SK-N-SH treated with all-trans-retinoic acid at 6 μM for 48 hours (cell line): ENCODE measurements at regions not wholly inside any gene's neighbourhood (a gene's known extent, or its start where the extent isn't known, plus 50 kb on each side); places are given as distances from the start of the nearest gene placed in this dataset.

ENCODE experiments used
- ARNTL ChIP-seq: fragments of 450-650 bp; formaldehyde crosslinking; IDR thresholded peaks from 2 replicates; pipeline ENCODE4 v1.5.0; 2020; ENCODE audit warnings: low read depth, mild to moderate bottlenecking, moderate library complexity, borderline replicate concordance
- BACH2 ChIP-seq: fragments of 250-450 bp; sonication (Bioruptor Pico); IDR thresholded peaks from 2 replicates; pipeline ENCODE4 v1.9.0; 2021; ENCODE audit warnings: mild to moderate bottlenecking, borderline replicate concordance
- CREB5 ChIP-seq: fragments of 250-450 bp; sonication (Bioruptor Pico); IDR thresholded peaks from 2 replicates; pipeline ENCODE4 v1.5.1; 2020; ENCODE audit warnings: low read depth, mild to moderate bottlenecking, moderate library complexity
- CSDC2 ChIP-seq: fragments of 250-450 bp; sonication (Bioruptor Pico); IDR thresholded peaks from 2 replicates; pipeline ENCODE4 v1.5.0; 2020; ENCODE audit warnings: mild to moderate bottlenecking, moderate library complexity
- CSRNP3 ChIP-seq: fragments of 250-450 bp; sonication (Bioruptor Pico); IDR thresholded peaks from 2 replicates; pipeline ENCODE4 v1.5.1; 2021; ENCODE audit warnings: mild to moderate bottlenecking, moderate library complexity
- PATZ1 ChIP-seq: fragments of 250-450 bp; sonication (Bioruptor Pico); IDR thresholded peaks from 2 replicates; pipeline ENCODE4 v1.8.0; 2020; ENCODE audit warnings: mild to moderate bottlenecking, moderate library complexity, borderline replicate concordance
- RARB ChIP-seq: fragments of 250-450 bp; sonication (Bioruptor Pico); IDR thresholded peaks from 2 replicates; pipeline ENCODE4 v1.8.0; 2021; ENCODE audit warnings: mild to moderate bottlenecking, moderate library complexity
- ZC3H10 ChIP-seq: fragments of 250-450 bp; sonication (Bioruptor Pico); IDR thresholded peaks from 2 replicates; pipeline ENCODE4 v1.5.1; 2021; ENCODE audit warnings: mild to moderate bottlenecking, moderate library complexity
- ZFP3 ChIP-seq: fragments of 250-450 bp; sonication (Bioruptor Pico); IDR thresholded peaks from 2 replicates; pipeline ENCODE4 v1.5.0; 2020; ENCODE audit warnings: mild to moderate bottlenecking, moderate library complexity

GRCh38 chr22:41034706-41035105 is 57.7 kb upstream of the EP300 start:
- TF ChIP-seq BACH2 (CRISPR knock-in tag) (no peak), ZC3H10 (CRISPR knock-in tag) (no peak), ARNTL (CRISPR knock-in tag) (no peak), CSRNP3 (CRISPR knock-in tag) (no peak), PATZ1 (no peak), CREB5 (CRISPR knock-in tag) (no peak), RARB (CRISPR knock-in tag) (no peak), ZFP3 (CRISPR knock-in tag) (no peak), CSDC2 (CRISPR knock-in tag) (no peak)
